ENCODE measurements at regions not wholly inside any gene's neighbourhood (a gene's known extent, or its start where the extent isn't known, plus 50 kb on each side); places are given as distances from the start of the nearest gene placed in this dataset.

DNA sequence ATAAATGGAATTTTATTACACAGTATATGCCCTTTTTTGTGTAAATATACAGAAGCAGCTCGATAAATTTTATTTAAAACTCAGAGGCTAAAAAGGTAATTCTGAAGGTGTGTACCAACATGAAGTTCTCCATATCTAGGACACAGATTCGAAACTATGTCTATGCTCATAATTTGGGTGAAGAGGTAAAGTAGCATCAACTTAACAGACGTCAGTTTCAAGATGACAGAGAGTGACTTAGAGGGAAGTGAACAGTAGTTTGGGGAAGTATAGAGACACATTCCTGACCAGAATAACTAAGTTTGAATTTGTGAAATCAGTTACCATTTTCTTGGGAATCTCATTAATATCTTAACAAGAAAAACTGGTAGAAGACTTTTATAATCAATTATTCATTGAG is 2493.3 kb downstream of the ARAP2 start:
- no peak for TF ChIP-seq CTCF (IDR thresholded peaks at IDR 0.05 in 4 of 5, conservative IDR thresholded peaks at IDR 0.05 in 1 of 5)
- no peak for TF ChIP-seq POLR2A (IDR thresholded peaks at IDR 0.05)
